Type B pancreatic cell (in vitro differentiated cells): ENCODE measurements at regions not wholly inside any gene's neighbourhood (a gene's known extent, or its start where the extent isn't known, plus 50 kb on each side); places are given as distances from the start of the nearest gene placed in this dataset.

Experiments
- DNase-seq: peaks from one replicate; pipeline ENCODE4 v3.0.0; 2021; ENCODE audit warnings: mixed read lengths; ENCODE audit not compliant: unreplicated experiment; ENCODE audit errors: extremely low spot score
- H3K27ac Mint-ChIP-seq: 2 replicates; pipeline ENCODE4 v1.8.0; 2021; ENCODE audit warnings: mild to moderate bottlenecking, mixed read lengths
- H3K27me3 Mint-ChIP-seq: 2 replicates; pipeline ENCODE4 v1.8.0; 2021; ENCODE audit warnings: mixed read lengths
- H3K36me3 Mint-ChIP-seq: 2 replicates; pipeline ENCODE4 v1.8.0; 2021; ENCODE audit warnings: mixed read lengths
- H3K4me1 Mint-ChIP-seq: one replicate; pipeline ENCODE4 v1.8.0; 2021; ENCODE audit warnings: mixed read lengths; ENCODE audit not compliant: unreplicated experiment
- H3K4me3 Mint-ChIP-seq: 2 replicates; pipeline ENCODE4 v1.8.0; 2021; ENCODE audit warnings: mild to moderate bottlenecking, mixed read lengths
- H3K9me3 Mint-ChIP-seq: 2 replicates; pipeline ENCODE4 v1.8.0; 2021; ENCODE audit warnings: mixed read lengths
- TF ChIP-seq, protein P1 (sequence below): fragments of 200-600 bp; sonication (generic); conservative IDR thresholded peaks from 2 replicates; pipeline ENCODE4 v1.5.0; 2021; ENCODE audit warnings: antibody characterized with exemption, mild to moderate bottlenecking

DNA sequence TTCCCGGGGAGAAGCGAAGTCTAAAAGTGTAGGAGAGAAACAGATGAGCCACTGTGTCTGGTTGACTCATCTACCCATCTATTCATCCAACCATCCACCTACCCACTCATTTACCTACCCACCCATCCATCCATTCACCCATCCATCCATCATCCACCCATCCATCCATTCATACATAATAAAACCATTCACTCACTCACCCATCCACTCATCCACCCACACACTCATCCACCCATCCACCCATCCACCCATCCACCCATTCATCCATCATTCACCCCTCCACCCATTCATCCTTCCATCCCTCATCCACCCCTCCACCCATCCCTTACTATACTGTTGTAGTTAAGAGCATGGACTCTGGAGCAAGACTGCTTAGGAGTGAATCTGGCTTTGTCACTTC, 136.4 kb upstream of the ATP2B2 start:
- no peaks in the 10 kb centered on the region for H3K36me3 Mint-ChIP-seq

DNA sequence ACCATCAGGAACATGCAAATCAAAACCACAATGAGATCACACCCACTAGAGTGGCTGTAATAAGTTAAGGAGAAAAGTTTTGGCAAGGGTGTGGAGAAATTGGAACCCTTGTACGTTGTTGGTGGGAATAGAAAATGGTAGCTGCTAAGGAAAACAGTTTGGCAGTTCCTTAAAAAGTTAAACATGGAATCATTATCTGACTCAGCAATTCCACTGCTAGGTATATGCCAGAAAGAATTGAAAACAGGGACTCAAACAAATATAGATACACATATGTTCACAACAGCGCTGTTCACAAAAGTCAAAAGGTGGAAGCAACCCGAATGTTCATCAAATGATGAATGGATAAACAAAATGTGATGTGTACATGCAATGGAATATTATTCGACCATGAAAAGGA, 138.8 kb upstream of the ATP2B2 start:
- peaks cover 33% of the 10 kb centered on the region for H3K27me3 Mint-ChIP-seq
- no peaks in the 10 kb centered on the region for H3K36me3 Mint-ChIP-seq
- H3K4me3 Mint-ChIP-seq = no peak overlapping the region
- DNase-seq = no peak
- TF ChIP-seq, protein P1, sequence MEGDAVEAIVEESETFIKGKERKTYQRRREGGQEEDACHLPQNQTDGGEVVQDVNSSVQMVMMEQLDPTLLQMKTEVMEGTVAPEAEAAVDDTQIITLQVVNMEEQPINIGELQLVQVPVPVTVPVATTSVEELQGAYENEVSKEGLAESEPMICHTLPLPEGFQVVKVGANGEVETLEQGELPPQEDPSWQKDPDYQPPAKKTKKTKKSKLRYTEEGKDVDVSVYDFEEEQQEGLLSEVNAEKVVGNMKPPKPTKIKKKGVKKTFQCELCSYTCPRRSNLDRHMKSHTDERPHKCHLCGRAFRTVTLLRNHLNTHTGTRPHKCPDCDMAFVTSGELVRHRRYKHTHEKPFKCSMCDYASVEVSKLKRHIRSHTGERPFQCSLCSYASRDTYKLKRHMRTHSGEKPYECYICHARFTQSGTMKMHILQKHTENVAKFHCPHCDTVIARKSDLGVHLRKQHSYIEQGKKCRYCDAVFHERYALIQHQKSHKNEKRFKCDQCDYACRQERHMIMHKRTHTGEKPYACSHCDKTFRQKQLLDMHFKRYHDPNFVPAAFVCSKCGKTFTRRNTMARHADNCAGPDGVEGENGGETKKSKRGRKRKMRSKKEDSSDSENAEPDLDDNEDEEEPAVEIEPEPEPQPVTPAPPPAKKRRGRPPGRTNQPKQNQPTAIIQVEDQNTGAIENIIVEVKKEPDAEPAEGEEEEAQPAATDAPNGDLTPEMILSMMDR = no peak
- no peaks in the 10 kb centered on the region for H3K9me3 Mint-ChIP-seq
- no peaks in the 10 kb centered on the region for H3K4me1 Mint-ChIP-seq
- H3K27ac Mint-ChIP-seq = no peak overlapping the region

More for the DNA sequence above, 136.4 kb upstream of the ATP2B2 start:
- no peak for DNase-seq
- TF ChIP-seq, protein P1 = no peak
- Mint-ChIP-seq H3K27me3 (peaks cover 41% of the 10 kb centered on the region), H3K9me3 (peaks cover 7% of the 10 kb centered on the region), H3K4me1 (no peaks in the 10 kb centered on the region), H3K4me3 (no peak overlapping the region), H3K27ac (no peak overlapping the region)

DNA sequence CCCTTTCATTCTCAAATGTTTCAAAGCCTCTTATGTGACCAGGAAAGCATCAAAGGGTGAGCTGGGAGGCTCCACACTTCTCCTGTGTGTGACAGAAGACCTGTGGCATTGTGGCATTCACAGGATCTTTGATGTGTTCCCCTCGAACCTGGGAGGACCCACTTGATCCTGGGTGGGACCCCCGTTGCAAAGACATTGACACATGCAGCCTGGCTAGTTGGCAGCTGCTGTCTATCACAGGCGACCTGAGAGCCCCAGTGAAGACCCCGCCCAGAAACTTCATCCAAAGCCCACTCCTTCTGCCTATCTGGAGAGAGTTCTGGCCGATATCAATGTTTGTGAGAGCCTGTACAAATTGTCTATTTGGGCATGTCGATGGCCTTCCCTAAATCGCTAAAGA, 140.4 kb upstream of the ATP2B2 start:
- H3K27me3 Mint-ChIP-seq = peaks cover 31% of the 10 kb centered on the region
- H3K27ac Mint-ChIP-seq = no peak overlapping the region
- H3K4me3 Mint-ChIP-seq = no peak overlapping the region
- no peaks in the 10 kb centered on the region for H3K36me3 Mint-ChIP-seq
- H3K9me3 Mint-ChIP-seq = no peaks in the 10 kb centered on the region
- no peaks in the 10 kb centered on the region for H3K4me1 Mint-ChIP-seq
- DNase-seq = no peak
- TF ChIP-seq, protein P1 = no peak

DNA sequence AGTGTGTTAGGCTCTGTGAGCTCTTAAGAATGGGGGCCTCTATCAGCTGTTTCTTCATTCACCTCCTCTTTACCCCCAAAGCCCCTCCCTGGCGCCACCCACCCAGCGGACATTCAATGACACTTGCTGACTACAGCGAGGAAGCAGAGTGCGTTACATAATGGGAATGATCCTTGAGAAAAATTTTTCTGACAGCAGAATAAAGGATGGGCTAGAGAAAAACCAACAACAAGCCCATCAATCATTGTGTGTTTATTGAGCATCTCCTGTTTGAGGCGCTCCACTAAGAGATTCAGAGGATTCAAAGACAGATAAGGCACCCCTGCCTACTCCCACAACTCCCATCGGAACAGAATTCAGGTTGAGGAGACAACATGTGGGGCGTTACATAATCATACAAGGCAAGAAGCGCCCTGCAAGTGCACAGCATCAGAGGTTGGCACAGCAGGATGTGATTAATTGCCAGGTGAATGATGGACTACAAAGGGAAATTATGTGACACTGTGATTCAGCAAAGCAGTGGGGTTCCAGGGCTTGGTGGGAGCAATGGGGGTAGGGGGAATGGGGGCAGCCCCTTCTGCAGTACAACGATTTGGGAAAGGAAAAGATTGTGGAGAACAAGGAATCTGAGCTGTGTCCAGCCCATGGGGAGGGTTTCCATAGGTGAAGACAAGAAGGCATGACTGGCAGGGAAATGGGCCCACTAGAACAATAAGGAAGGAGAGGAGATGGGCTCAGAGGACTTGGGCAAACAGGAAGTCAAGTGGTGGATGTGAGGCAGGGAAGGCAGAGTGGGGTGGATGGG, 141.3 kb upstream of the ATP2B2 start:
- Mint-ChIP-seq H3K27me3 (peaks cover 26% of the 10 kb centered on the region), H3K4me3 (no peak overlapping the region), H3K27ac (no peak overlapping the region), H3K9me3 (no peaks in the 10 kb centered on the region), H3K36me3 (no peaks in the 10 kb centered on the region), H3K4me1 (no peaks in the 10 kb centered on the region)
- DNase-seq = peak; percentile 31
- TF ChIP-seq, protein P1 = no peak

DNA sequence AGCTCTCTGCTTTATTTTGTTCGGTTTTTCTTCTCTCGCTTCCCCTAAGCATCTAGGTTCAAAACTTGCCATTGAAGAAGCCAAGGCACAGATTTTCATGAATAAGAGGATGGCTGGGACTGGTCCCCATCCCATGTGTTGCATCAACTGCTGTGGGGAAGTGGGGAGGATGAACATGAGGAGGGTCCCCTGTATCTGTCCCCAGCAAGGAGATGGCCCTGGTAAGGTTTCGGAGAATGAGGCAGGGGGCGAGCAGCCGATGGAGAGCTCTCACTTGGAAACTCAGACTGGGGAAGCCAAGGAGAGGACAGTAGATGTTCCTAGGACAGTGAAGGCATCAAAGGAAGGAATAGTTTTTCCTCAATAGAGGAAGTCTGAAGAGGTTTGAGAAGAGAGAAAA, 142.0 kb upstream of the ATP2B2 start:
- Mint-ChIP-seq H3K27me3 (peaks cover 26% of the 10 kb centered on the region), H3K27ac (no peak overlapping the region), H3K9me3 (no peaks in the 10 kb centered on the region), H3K4me3 (no peak overlapping the region), H3K36me3 (no peaks in the 10 kb centered on the region), H3K4me1 (no peaks in the 10 kb centered on the region)
- DNase-seq = peak; percentile 32
- TF ChIP-seq, protein P1 = no peak
